GM18870 (cell line): ENCODE measurements at regions not wholly inside any gene's neighbourhood (a gene's known extent, or its start where the extent isn't known, plus 50 kb on each side); places are given as distances from the start of the nearest gene placed in this dataset.

Source experiments
- ATAC-seq: cut with Tn5 transposase; IDR thresholded peaks from one replicate; pipeline ENCODE4 v1.9.1; 2021; ENCODE audit warnings: moderate library complexity; ENCODE audit not compliant: unreplicated experiment

- ATAC-seq, result no peak
Measured at GRCh38 chr14:48456051-48456450, 780.6 kb upstream of the MDGA2 start.

- ATAC-seq, result no peak
Measured at GRCh38 chr14:48454887-48455286, 779.5 kb upstream of the MDGA2 start.

- ATAC-seq, result no peak
Measured at GRCh38 chr14:48452437-48452995, 777.1 kb upstream of the MDGA2 start.

- ATAC-seq, result no peak
Measured at GRCh38 chr14:48435221-48435620, 759.8 kb upstream of the MDGA2 start.

- ATAC-seq, result no peak
Measured at GRCh38 chr14:48430805-48431204, 755.4 kb upstream of the MDGA2 start.

GRCh38 chr14:48429512-48429911 is 754.1 kb upstream of the MDGA2 start:
- ATAC-seq, result no peak

DNA sequence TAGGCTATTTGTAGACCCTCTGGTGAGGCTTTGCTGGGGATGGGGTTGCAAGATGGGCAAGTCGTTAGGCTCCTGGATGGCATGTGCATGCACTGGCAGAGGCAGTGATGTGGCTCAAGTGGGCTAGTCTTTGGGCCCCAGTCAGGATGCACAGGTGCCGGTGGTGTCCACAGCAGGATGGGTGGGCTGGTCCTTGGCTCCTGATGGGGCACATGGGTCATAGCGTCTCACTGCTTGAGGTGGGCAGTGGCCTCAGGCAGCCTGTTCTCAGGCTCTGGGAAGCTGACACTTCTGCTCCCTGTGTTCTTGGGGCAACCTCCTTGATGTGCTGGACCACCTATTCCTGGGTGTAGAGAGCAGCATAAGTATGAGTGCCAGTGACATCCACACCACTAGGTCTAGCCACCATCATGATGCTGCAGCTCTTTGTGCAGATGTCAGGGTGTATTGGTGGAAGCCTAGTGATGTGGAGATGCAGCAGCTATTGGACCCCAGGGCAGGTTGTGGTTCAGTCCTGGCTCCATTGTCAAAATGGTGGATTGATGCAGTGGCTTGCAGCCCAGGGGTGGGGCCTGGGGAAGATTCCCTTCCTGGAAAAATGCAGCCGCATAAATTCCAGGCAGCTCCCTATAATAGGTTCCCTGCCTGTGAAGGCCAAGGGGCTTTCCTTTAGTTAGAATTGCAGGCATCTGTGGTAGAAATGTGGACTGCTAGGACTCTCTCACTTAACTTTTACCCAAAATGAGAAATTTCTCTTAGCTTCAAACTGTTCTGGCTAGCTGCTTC is 742.5 kb upstream of the MDGA2 start:
- no peak for ATAC-seq

GRCh38 chr14:48401321-48401720 is 725.9 kb upstream of the MDGA2 start:
- no peak for ATAC-seq

GRCh38 chr14:48398675-48399282 is 723.4 kb upstream of the MDGA2 start:
- no peak for ATAC-seq

- ATAC-seq, result no peak
Measured at GRCh38 chr14:48391661-48392060, 716.3 kb upstream of the MDGA2 start.

- no peak for ATAC-seq
Measured at GRCh38 chr14:48390346-48390745, 714.9 kb upstream of the MDGA2 start.

- no peak for ATAC-seq
Measured at GRCh38 chr14:48384821-48385220, 709.4 kb upstream of the MDGA2 start.

DNA sequence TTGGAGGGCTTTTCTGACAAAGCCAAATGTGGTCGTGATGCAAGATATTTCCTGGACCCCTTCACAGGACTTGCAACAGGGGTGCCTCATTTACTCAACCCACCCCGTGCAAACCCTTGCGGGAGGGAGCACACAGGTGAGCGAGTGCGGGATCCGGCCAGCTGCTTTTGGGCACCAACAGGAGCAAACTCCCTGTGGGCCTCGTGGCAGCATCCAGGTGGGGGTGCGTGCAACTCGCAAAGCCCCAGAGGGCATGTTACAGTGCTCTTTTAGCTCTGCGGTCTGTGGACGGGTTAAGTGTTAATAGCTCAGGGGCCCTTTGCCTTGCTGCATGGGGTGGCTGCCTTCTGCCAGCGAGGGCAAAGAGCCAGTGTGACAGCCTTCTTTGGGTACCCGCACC is 707.6 kb upstream of the MDGA2 start:
- ATAC-seq, result no peak

GRCh38 chr14:48378541-48378940 is 703.1 kb upstream of the MDGA2 start:
- ATAC-seq, result no peak

DNA sequence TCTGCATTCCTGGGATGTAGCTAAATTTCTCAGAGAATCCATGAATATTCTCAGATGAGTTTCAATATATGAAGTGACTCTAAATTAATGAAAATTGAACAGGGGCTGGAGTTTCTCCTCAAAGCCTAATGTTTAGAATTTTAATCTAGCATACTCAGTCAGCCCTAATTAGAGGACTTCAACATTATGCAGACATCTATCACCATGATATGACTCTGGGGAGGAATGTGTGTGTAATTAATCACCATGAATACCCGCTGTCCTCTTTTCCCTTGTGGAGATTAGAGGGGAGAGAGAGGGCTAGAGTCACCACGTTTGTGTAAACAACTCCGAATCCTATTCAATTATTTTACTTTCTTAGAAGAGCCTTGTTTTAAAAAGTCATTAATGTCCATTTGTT is 698.6 kb upstream of the MDGA2 start:
- ATAC-seq, result no peak

DNA sequence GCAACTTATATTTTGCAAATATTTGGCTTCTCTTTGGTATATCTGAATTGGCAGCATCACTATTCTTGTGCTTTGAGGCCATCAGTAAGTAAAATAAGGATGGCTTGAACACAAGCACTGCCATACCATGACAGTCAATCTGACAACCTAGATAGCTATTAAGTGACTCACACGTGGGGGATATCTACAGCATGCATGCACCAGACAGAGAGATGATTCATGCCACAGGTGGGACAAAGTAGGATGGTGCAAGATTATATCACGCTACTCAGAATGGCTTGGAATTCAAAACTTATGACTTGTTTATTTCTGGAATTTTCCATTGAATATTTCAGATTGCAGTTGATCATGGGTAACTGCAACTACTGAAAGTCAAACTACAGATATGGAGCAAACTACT is 675.6 kb upstream of the MDGA2 start:
- no peak for ATAC-seq

GRCh38 chr14:48349689-48350088 is 674.3 kb upstream of the MDGA2 start:
- ATAC-seq, result no peak

GRCh38 chr14:48341069-48341468 is 665.7 kb upstream of the MDGA2 start:
- ATAC-seq, result no peak

- ATAC-seq, result no peak
Measured at GRCh38 chr14:48333221-48333920, 658.0 kb upstream of the MDGA2 start.

GRCh38 chr14:48331421-48331820 is 656.0 kb upstream of the MDGA2 start:
- ATAC-seq, result no peak

GRCh38 chr14:48325486-48325885 is 650.1 kb upstream of the MDGA2 start:
- ATAC-seq, result no peak

- no peak for ATAC-seq
Measured at GRCh38 chr14:48323665-48324064, 648.3 kb upstream of the MDGA2 start.
